HepG2 (cell line): ENCODE measurements at regions not wholly inside any gene's neighbourhood (a gene's known extent, or its start where the extent isn't known, plus 50 kb on each side); places are given as distances from the start of the nearest gene placed in this dataset.

Experiments used
- ATAC-seq: fragments of 200-7000 bp; cut with Tn5 transposase; 3 replicates; pipeline ENCODE4 v1.9.1; 2020; ENCODE audit warnings: mild to moderate bottlenecking, moderate library complexity
- BruUV-seq: library from RNA; stranded (reverse); fragments of 400-500 nt; replicated peaks from 2 replicates; lab custom pipeline; 2021; lab: Mats Ljungman, UMichigan
- CTCF ChIA-PET: fragments of 300-600 bp; formaldehyde crosslinking; extraction: SDS; loops from one replicate; lab custom pipeline; 2021; ENCODE audit warnings: low total read pairs, inconsistent platforms, low intra/inter-chr PET ratio; lab: Yijun Ruan, JAX
- POLR2A ChIA-PET: fragments of 350-600 bp; sonication (Branson Sonifier 250); formaldehyde crosslinking; loops from one replicate; lab custom pipeline; 2020; ENCODE audit warnings: antibody characterized with exemption, inconsistent platforms; lab: Yijun Ruan, JAX
- DNase-seq: peaks from one replicate; pipeline ENCODE4 v3.0.0-alpha.2; 2015; ENCODE audit warnings: low spot score
- FAIRE-seq: peaks from 3 replicates; lab custom pipeline; 2011; peaks lifted over from hg19 to GRCh38; lab: Jason Lieb, UNC
- H2AFZ ChIP-seq: one replicate; pipeline ENCODE4 v1.6.1; 2011; ENCODE audit warnings: low read length, inconsistent platforms
- H3K27ac ChIP-seq: fragments of 300-600 bp; 3 replicates; pipeline ENCODE4 v1.8.0; 2011; ENCODE audit warnings: mixed run types, mild to moderate bottlenecking, mixed read lengths, low read length, inconsistent platforms; ENCODE audit not compliant: insufficient read depth; ENCODE audit errors: extremely low read length
- H3K27me3 ChIP-seq, 2 experiments: fragments of 200-600 bp in 1 of 2; 2 replicates in 1 of 2; 3 replicates in 1 of 2; pipeline versions ENCODE4 v1.6.0 to v1.8.0; 2011; ENCODE audit warnings: low read length in 2 of 2, mild to moderate bottlenecking in 2 of 2, moderate library complexity in 2 of 2, inconsistent platforms in 1 of 2; ENCODE audit not compliant: insufficient read depth in 2 of 2, control insufficient read depth in 1 of 2
- H3K36me3 ChIP-seq, 2 experiments: fragments of 200-600 bp in 1 of 2; replicated peaks in 1 of 2; 2 replicates in 1 of 2; 3 replicates in 1 of 2; pipeline versions ENCODE4 v1.5.1 to v1.8.0; 2011; ENCODE audit warnings: low read length in 2 of 2, inconsistent platforms in 1 of 2; ENCODE audit not compliant: insufficient read depth in 2 of 2, control insufficient read depth in 1 of 2
- H3K4me1 ChIP-seq: 2 replicates; pipeline ENCODE4 v1.5.1; 2012; ENCODE audit warnings: low read length, inconsistent platforms; ENCODE audit not compliant: insufficient read depth
- H3K4me2 ChIP-seq: 2 replicates; pipeline ENCODE4 v1.6.0; 2011; ENCODE audit warnings: low read depth, low read length, inconsistent platforms
- H3K4me3 ChIP-seq, 3 experiments: fragments of 200-600 bp in 1 of 3; sonication (generic), shearing (Covaris generic) in 1 of 3; replicated peaks in 1 of 3; 2 replicates each; pipeline ENCODE4 v1.5.1; 2011 to 2016; ENCODE audit warnings: low read length in 3 of 3, inconsistent platforms in 2 of 3, low read depth in 2 of 3, mild to moderate bottlenecking in 2 of 3, control low read depth in 1 of 3, mixed read lengths in 1 of 3; ENCODE audit not compliant: insufficient read depth in 1 of 3
- H3K79me2 ChIP-seq: one replicate; pipeline ENCODE4 v1.6.1; 2011; ENCODE audit warnings: low read length, inconsistent platforms; ENCODE audit not compliant: insufficient read depth
- H3K9ac ChIP-seq: 2 replicates; pipeline ENCODE4 v1.6.0; 2011; ENCODE audit warnings: mild to moderate bottlenecking, low read depth, low read length, inconsistent platforms; ENCODE audit not compliant: insufficient read depth
- H3K9me3 ChIP-seq: 2 replicates; pipeline ENCODE4 v1.5.1; 2012; ENCODE audit warnings: mild to moderate bottlenecking, low read length
- H4K20me1 ChIP-seq: 2 replicates; pipeline ENCODE4 v1.6.0; 2011; ENCODE audit warnings: inconsistent platforms, mild to moderate bottlenecking, low read length, moderate library complexity; ENCODE audit not compliant: insufficient read depth
- FUBP1 ChIP-seq: sonication (generic); formaldehyde crosslinking; IDR thresholded peaks from 2 replicates; pipeline ENCODE4 v1.5.1; 2020; ENCODE audit warnings: missing genetic modification reagents, mild to moderate bottlenecking, borderline replicate concordance
- IKZF1 ChIP-seq: fragments of 450-650 bp; IDR thresholded peaks from 2 replicates; pipeline ENCODE4 v1.7.1; 2016
- IKZF4 ChIP-seq: sonication (generic); formaldehyde crosslinking; IDR thresholded peaks from 2 replicates; pipeline ENCODE4 v1.5.1; 2020; ENCODE audit warnings: borderline replicate concordance, mild to moderate bottlenecking, low read depth, missing genetic modification reagents; ENCODE audit errors: not compliant biosample characterization
- MAFF ChIP-seq: IDR thresholded peaks from 2 replicates; pipeline ENCODE4 v1.6.1; 2011; ENCODE audit warnings: low read depth, low read length, improper control_type of control experiment
- TFE3 ChIP-seq: IDR thresholded peaks from 2 replicates; pipeline ENCODE4 v1.6.1; 2016
- UBTF ChIP-seq: sonication (generic); formaldehyde crosslinking; IDR thresholded peaks from 2 replicates; pipeline ENCODE4 v1.4.0; 2020; ENCODE audit warnings: mild to moderate bottlenecking, missing genetic modification reagents
- ZNF296 ChIP-seq: sonication (generic); formaldehyde crosslinking; conservative IDR thresholded peaks from 2 replicates; pipeline ENCODE4 v1.5.0; 2020; ENCODE audit warnings: mild to moderate bottlenecking, missing genetic modification reagents
- ZNF33B ChIP-seq: sonication (generic); formaldehyde crosslinking; IDR thresholded peaks from 2 replicates; pipeline ENCODE4 v1.5.1; 2020; ENCODE audit warnings: mild to moderate bottlenecking, missing genetic modification reagents
- ZNF563 ChIP-seq: sonication (generic); formaldehyde crosslinking; IDR thresholded peaks from 2 replicates; pipeline ENCODE4 v1.8.0; 2022; ENCODE audit warnings: mild to moderate bottlenecking, moderate library complexity, missing genetic modification reagents
- ZNF574 ChIP-seq: sonication (generic); formaldehyde crosslinking; IDR thresholded peaks from 2 replicates; pipeline ENCODE4 v1.4.0; 2020; ENCODE audit warnings: missing genetic modification reagents
- ZNF720 ChIP-seq: sonication (generic); formaldehyde crosslinking; IDR thresholded peaks from 2 replicates; pipeline ENCODE4 v1.4.0; 2020; ENCODE audit warnings: missing genetic modification reagents
- ZNF792 ChIP-seq: IDR thresholded peaks from 2 replicates; pipeline ENCODE4 v1.6.1; 2016
- WGBS: methylation state at CpG from one replicate; pipeline ENCODE4 v1.1.6; 2017; ENCODE audit warnings: low lambda C conversion rate; 5-methylcytosine and 5-hydroxymethylcytosine counted together
- in situ Hi-C: cut with HindIII; loops from 2 replicates; pipeline ENCODE4 v1.10.0; 2017; ENCODE audit warnings: low pct_unique_long_range_greater_than_20kb; ENCODE audit not compliant: extremely low pct_ligation_motif_present
- intact Hi-C: fragments of 100-400 bp; cut with micrococcal nuclease; formaldehyde crosslinking; loops from one replicate; pipeline ENCODE4 v1.10.0; 2022; ENCODE audit not compliant: unreplicated experiment
- TF ChIP-seq, protein P1 (sequence below), 2 experiments: fragments of 450-650 bp in 1 of 2; sonication (generic) in 1 of 2; formaldehyde crosslinking; IDR thresholded peaks; 2 replicates each; pipeline versions ENCODE4 v1.5.0 to v1.8.0; 2020 to 2022; ENCODE audit warnings: mild to moderate bottlenecking in 1 of 2, missing genetic modification reagents in 1 of 2

DNA sequence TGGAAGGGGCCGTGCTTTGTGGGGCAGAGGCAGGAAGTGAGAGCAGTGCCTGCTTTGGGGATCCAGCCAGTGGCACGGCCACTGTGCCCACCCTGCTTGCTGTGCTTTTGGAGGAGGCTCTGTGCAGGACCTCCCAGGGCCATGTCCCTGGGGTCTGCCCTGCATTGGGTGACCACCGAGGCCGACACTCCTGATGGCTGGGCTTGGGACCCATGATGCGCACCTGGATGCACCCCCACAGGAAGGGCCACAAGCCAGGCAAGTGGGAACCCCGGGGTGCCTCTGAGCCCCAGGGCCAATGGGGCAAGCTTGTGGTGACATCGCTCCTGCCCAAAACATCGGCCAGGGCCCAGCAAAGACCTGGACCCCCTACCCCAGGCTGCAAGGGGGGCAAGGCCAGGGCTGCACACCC lies 738.6 kb upstream of the GJE1 start (continued):
- TF ChIP-seq ZNF574, result peak; percentile 2; the same call in 1 of the 2 replicates
- no peak for TF ChIP-seq IKZF1

GRCh38 chr6:141393405-141394124 lies 739.2 kb upstream of the GJE1 start:
- intact Hi-C loops, result no loop called here
- H3K36me3 ChIP-seq, result no peaks in the 10 kb centered on the region
- no peak overlapping the region for H3K9ac ChIP-seq
- 32% methylated on average over 10 of the region's 10 CpGs for WGBS
- ChIA-PET CTCF (no interaction called here), POLR2A (no interaction called here)
- no peaks in the 10 kb centered on the region for H3K79me2 ChIP-seq
- H3K4me3 ChIP-seq, result peak overlapping the region in 1 of 3 experiments; percentile 66; a peak in 1 of 6 replicates
- in situ Hi-C loops, result no loop called here
- H3K27me3 ChIP-seq, result no peaks in the 10 kb centered on the region; a peak in 1 of 5 replicates
- H2AFZ ChIP-seq, result no peak overlapping the region
- DNase-seq (no peak), ATAC-seq (peak; percentile 36), FAIRE-seq (no peak)
- H3K27ac ChIP-seq, result no peak overlapping the region
- peak overlapping the region; percentile 71; the same call in 1 of the 2 replicates for H3K4me2 ChIP-seq
- H3K4me1 ChIP-seq, result no peaks in the 10 kb centered on the region
- no peaks in the 10 kb centered on the region for H3K9me3 ChIP-seq
- no peaks in the 10 kb centered on the region for H4K20me1 ChIP-seq
- no TSS peak for BruUV-seq
- TF ChIP-seq, protein P1, sequence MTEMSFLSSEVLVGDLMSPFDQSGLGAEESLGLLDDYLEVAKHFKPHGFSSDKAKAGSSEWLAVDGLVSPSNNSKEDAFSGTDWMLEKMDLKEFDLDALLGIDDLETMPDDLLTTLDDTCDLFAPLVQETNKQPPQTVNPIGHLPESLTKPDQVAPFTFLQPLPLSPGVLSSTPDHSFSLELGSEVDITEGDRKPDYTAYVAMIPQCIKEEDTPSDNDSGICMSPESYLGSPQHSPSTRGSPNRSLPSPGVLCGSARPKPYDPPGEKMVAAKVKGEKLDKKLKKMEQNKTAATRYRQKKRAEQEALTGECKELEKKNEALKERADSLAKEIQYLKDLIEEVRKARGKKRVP (CRISPR knock-in tag; IDR thresholded peaks at IDR 0.05), result no peak
- TF ChIP-seq ZNF296 (CRISPR knock-in tag) (no peak), IKZF4 (CRISPR knock-in tag) (no peak), ZNF720 (CRISPR knock-in tag) (no peak), ZNF792 (CRISPR knock-in tag) (no peak), MAFF (peak; percentile 92), FUBP1 (CRISPR knock-in tag) (no peak), ZNF33B (CRISPR knock-in tag) (no peak), ZNF563 (CRISPR knock-in tag) (no peak), TFE3 (CRISPR knock-in tag) (no peak), UBTF (CRISPR knock-in tag) (no peak)
